Caco-2 (cell line): ENCODE measurements at regions not wholly inside any gene's neighbourhood (a gene's known extent, or its start where the extent isn't known, plus 50 kb on each side); places are given as distances from the start of the nearest gene placed in this dataset.

ENCODE experiments used
- BruUV-seq: library from RNA; stranded (reverse); fragments of 400-500 nt; replicated peaks from 2 replicates; lab custom pipeline; 2021; lab: Mats Ljungman, UMichigan
- CTCF ChIA-PET: fragments of 300-600 bp; sonication (Branson Sonifier 250); formaldehyde crosslinking; loops from one replicate; lab custom pipeline; 2022; ENCODE audit warnings: antibody characterized with exemption; lab: Charles Lee
- POLR2A ChIA-PET: fragments of 300-600 bp; sonication (Branson Sonifier 250); formaldehyde crosslinking; loops from one replicate; lab custom pipeline; 2022; ENCODE audit warnings: antibody characterized with exemption; lab: Charles Lee
- DNase-seq, 2 experiments: peaks; one replicate each; pipeline versions ENCODE4 v3.0.0 to v3.0.0-alpha.2; 2020 to 2022
- H3K27me3 ChIP-seq: replicated peaks from 2 replicates; pipeline ENCODE4 v1.6.0; 2011; ENCODE audit warnings: low read length; ENCODE audit not compliant: control insufficient read depth, insufficient read depth
- H3K36me3 ChIP-seq: 2 replicates; pipeline ENCODE4 v1.5.1; 2011; ENCODE audit warnings: low read length; ENCODE audit not compliant: control insufficient read depth, insufficient read depth
- H3K4me1 ChIP-seq: fragments of 250-450 bp; sonication (Bioruptor Pico); 2 replicates; pipeline ENCODE4 v1.5.1; 2020; ENCODE audit warnings: mild to moderate bottlenecking
- H3K4me3 ChIP-seq: 2 replicates; pipeline ENCODE4 v1.5.1; 2011; ENCODE audit warnings: low read depth, mild to moderate bottlenecking, control low read depth, low read length
- H3K9me3 ChIP-seq: fragments of 250-450 bp; sonication (Bioruptor Pico); 2 replicates; pipeline ENCODE4 v1.5.1; 2020; ENCODE audit warnings: mild to moderate bottlenecking, moderate library complexity
- H3K27ac Mint-ChIP-seq: one replicate; pipeline ENCODE4 v1.8.0; 2022; ENCODE audit warnings: mixed read lengths; ENCODE audit not compliant: unreplicated experiment
- H3K27me3 Mint-ChIP-seq: one replicate; pipeline ENCODE4 v1.8.0; 2022; ENCODE audit warnings: mixed read lengths; ENCODE audit not compliant: insufficient read depth, unreplicated experiment
- H3K36me3 Mint-ChIP-seq: one replicate; pipeline ENCODE4 v1.8.0; 2022; ENCODE audit warnings: mild to moderate bottlenecking, mixed read lengths; ENCODE audit not compliant: insufficient read depth, unreplicated experiment
- H3K4me1 Mint-ChIP-seq: one replicate; pipeline ENCODE4 v1.8.0; 2022; ENCODE audit warnings: low read depth, mixed read lengths; ENCODE audit not compliant: unreplicated experiment
- H3K4me3 Mint-ChIP-seq: one replicate; pipeline ENCODE4 v1.8.0; 2022; ENCODE audit warnings: mild to moderate bottlenecking, moderate library complexity, mixed read lengths; ENCODE audit not compliant: unreplicated experiment
- H3K9me3 Mint-ChIP-seq: one replicate; pipeline ENCODE4 v1.8.0; 2022; ENCODE audit warnings: mixed read lengths; ENCODE audit not compliant: unreplicated experiment
- CTCF ChIP-seq, 2 experiments: fragments of 200-600 bp in 1 of 2; IDR thresholded peaks; 1 replicate in 1 of 2; 2 replicates in 1 of 2; pipeline versions ENCODE4 v1.5.1 to v1.8.0; 2011 to 2022; ENCODE audit warnings: antibody characterized with exemption in 1 of 2, control low read depth in 1 of 2, inconsistent platforms in 1 of 2, low read depth in 1 of 2, low read length in 1 of 2, mild to moderate bottlenecking in 1 of 2, moderate library complexity in 1 of 2; ENCODE audit not compliant: insufficient read depth in 1 of 2, severe bottlenecking in 1 of 2, unreplicated experiment in 1 of 2
- intact Hi-C: fragments of 100-400 bp; cut with micrococcal nuclease; formaldehyde crosslinking; loops from one replicate; pipeline ENCODE4 v1.10.0; 2022; ENCODE audit not compliant: unreplicated experiment

DNA sequence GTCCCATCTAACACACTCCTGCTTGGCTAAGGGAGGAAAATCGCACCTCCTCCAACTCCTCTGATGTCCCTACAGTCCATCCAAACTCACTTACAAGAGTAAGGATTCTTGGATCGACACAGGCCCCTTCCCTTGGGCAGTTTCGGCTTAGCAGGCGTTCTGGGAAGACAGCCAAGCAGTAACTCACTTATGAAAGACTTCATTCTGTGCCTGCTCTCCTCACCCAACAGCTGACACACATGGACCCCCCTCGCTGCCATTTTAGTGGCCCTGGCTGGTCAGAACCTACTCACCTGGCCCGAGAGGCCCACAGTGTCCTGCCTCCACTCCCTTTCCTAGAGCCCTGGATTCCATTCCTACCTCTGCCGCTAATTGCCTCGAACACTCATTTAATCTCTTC lies 52.3 kb upstream of the BCL2L14 start:
- Mint-ChIP-seq H3K4me3 (no peak overlapping the region), H3K36me3 (no peaks in the 10 kb centered on the region), H3K4me1 (no peaks in the 10 kb centered on the region), H3K9me3 (no peaks in the 10 kb centered on the region), H3K27ac (no peak overlapping the region), H3K27me3 (no peaks in the 10 kb centered on the region)
- H3K9me3 ChIP-seq: no peaks in the 10 kb centered on the region
- no peak overlapping the region for H3K4me3 ChIP-seq
- no peaks in the 10 kb centered on the region for H3K36me3 ChIP-seq
- intact Hi-C loops: no loop called here
- no peaks in the 10 kb centered on the region for H3K4me1 ChIP-seq
- ChIA-PET CTCF (no interaction called here), POLR2A (no interaction called here)
- TF ChIP-seq CTCF (IDR thresholded peaks at IDR 0.05; ENCODE audit: insufficient read depth in 1 of 2, low read depth in 1 of 2, low read length in 1 of 2, severe bottlenecking in 1 of 2, unreplicated experiment in 1 of 2): no peak
- peak in 1 of 2 experiments; percentile 26 for DNase-seq
- peaks cover 2% of the 10 kb centered on the region; the same call in 1 of the 2 replicates for H3K27me3 ChIP-seq
- BruUV-seq: no TSS peak

- intact Hi-C loops: no loop called here
- H3K4me1 ChIP-seq: no peaks in the 10 kb centered on the region
- no TSS peak for BruUV-seq
- ChIA-PET POLR2A (no interaction called here), CTCF (no interaction called here)
- H3K27me3 Mint-ChIP-seq: no peaks in the 10 kb centered on the region
- H3K27me3 ChIP-seq: peaks cover 2% of the 10 kb centered on the region; the same call in 1 of the 2 replicates
- no peak for TF ChIP-seq CTCF (IDR thresholded peaks at IDR 0.05; ENCODE audit: insufficient read depth in 1 of 2, low read depth in 1 of 2, low read length in 1 of 2, severe bottlenecking in 1 of 2, unreplicated experiment in 1 of 2)
- H3K4me3 ChIP-seq: no peak overlapping the region
- H3K9me3 Mint-ChIP-seq: peaks cover 4% of the 10 kb centered on the region
- no peaks in the 10 kb centered on the region for H3K36me3 ChIP-seq
- no peaks in the 10 kb centered on the region for H3K9me3 ChIP-seq
- H3K27ac Mint-ChIP-seq: no peak overlapping the region
- no peaks in the 10 kb centered on the region for H3K36me3 Mint-ChIP-seq
- H3K4me3 Mint-ChIP-seq: no peak overlapping the region
- peak in 1 of 2 experiments; percentile 21 for DNase-seq
- H3K4me1 Mint-ChIP-seq: peaks cover 5% of the 10 kb centered on the region
Measured at GRCh38 chr12:12019881-12020280, 50.9 kb upstream of the BCL2L14 start.

GRCh38 chr12:12020762-12021161 lies 50.0 kb upstream of the BCL2L14 start:
- ChIA-PET POLR2A (no interaction called here), CTCF (no interaction called here)
- no peaks in the 10 kb centered on the region for H3K4me1 ChIP-seq
- Mint-ChIP-seq H3K27me3 (no peaks in the 10 kb centered on the region), H3K4me1 (peaks cover 13% of the 10 kb centered on the region), H3K4me3 (no peak overlapping the region), H3K27ac (no peak overlapping the region), H3K9me3 (peaks cover 12% of the 10 kb centered on the region), H3K36me3 (no peaks in the 10 kb centered on the region)
- H3K9me3 ChIP-seq: no peaks in the 10 kb centered on the region
- no peak overlapping the region for H3K4me3 ChIP-seq
- no peaks in the 10 kb centered on the region for H3K36me3 ChIP-seq
- H3K27me3 ChIP-seq: peaks cover 2% of the 10 kb centered on the region; the same call in 1 of the 2 replicates
- intact Hi-C loops: no loop called here
- DNase-seq: no peak
- TF ChIP-seq CTCF (IDR thresholded peaks at IDR 0.05; ENCODE audit: insufficient read depth in 1 of 2, low read depth in 1 of 2, low read length in 1 of 2, severe bottlenecking in 1 of 2, unreplicated experiment in 1 of 2): no peak
- no TSS peak for BruUV-seq
